Glutamatergic neuron (in vitro differentiated cells): ENCODE measurements at regions not wholly inside any gene's neighbourhood (a gene's known extent, or its start where the extent isn't known, plus 50 kb on each side); places are given as distances from the start of the nearest gene placed in this dataset.

Experiments used
- DNase-seq: peaks from one replicate; pipeline ENCODE4 v3.0.0; 2022
- H3K27ac Mint-ChIP-seq: one replicate; pipeline ENCODE4 v1.8.0; 2020; ENCODE audit warnings: mild to moderate bottlenecking, mixed read lengths, inconsistent platforms; ENCODE audit not compliant: unreplicated experiment
- H3K27me3 Mint-ChIP-seq: one replicate; pipeline ENCODE4 v1.8.0; 2020; ENCODE audit warnings: mild to moderate bottlenecking, moderate library complexity, mixed read lengths, inconsistent platforms; ENCODE audit not compliant: unreplicated experiment
- H3K36me3 Mint-ChIP-seq: one replicate; pipeline ENCODE4 v1.8.0; 2020; ENCODE audit warnings: mild to moderate bottlenecking, mixed read lengths, inconsistent platforms; ENCODE audit not compliant: unreplicated experiment
- H3K4me1 Mint-ChIP-seq: one replicate; pipeline ENCODE4 v1.8.0; 2020; ENCODE audit warnings: mild to moderate bottlenecking, low read depth, mixed read lengths, inconsistent platforms; ENCODE audit not compliant: unreplicated experiment
- H3K4me3 Mint-ChIP-seq: one replicate; pipeline ENCODE4 v1.8.0; 2020; ENCODE audit warnings: mild to moderate bottlenecking, mixed read lengths, inconsistent platforms; ENCODE audit not compliant: unreplicated experiment
- H3K9me3 Mint-ChIP-seq: one replicate; pipeline ENCODE4 v1.8.0; 2020; ENCODE audit warnings: mild to moderate bottlenecking, moderate library complexity, mixed read lengths, inconsistent platforms; ENCODE audit not compliant: unreplicated experiment
- CTCF ChIP-seq: fragments of 200-600 bp; sonication (generic); IDR thresholded peaks from one replicate; pipeline ENCODE4 v1.5.0; 2021; ENCODE audit not compliant: partially characterized antibody, unreplicated experiment

GRCh38 chr20:42003380-42003779 is 385.2 kb upstream of the CHD6 start:
- H3K4me3 Mint-ChIP-seq, result no peak overlapping the region
- H3K27me3 Mint-ChIP-seq, result no peaks in the 10 kb centered on the region
- H3K9me3 Mint-ChIP-seq, result peaks cover 3% of the 10 kb centered on the region
- no peak for TF ChIP-seq CTCF
- H3K4me1 Mint-ChIP-seq, result no peaks in the 10 kb centered on the region
- no peaks in the 10 kb centered on the region for H3K36me3 Mint-ChIP-seq
- DNase-seq, result no peak
- H3K27ac Mint-ChIP-seq, result no peak overlapping the region

GRCh38 chr20:41998539-41999341 is 380.6 kb upstream of the CHD6 start:
- H3K27ac Mint-ChIP-seq, result no peak overlapping the region
- no peak overlapping the region for H3K4me3 Mint-ChIP-seq
- H3K4me1 Mint-ChIP-seq, result no peaks in the 10 kb centered on the region
- peaks cover 5% of the 10 kb centered on the region for H3K9me3 Mint-ChIP-seq
- H3K36me3 Mint-ChIP-seq, result no peaks in the 10 kb centered on the region
- TF ChIP-seq CTCF, result no peak
- H3K27me3 Mint-ChIP-seq, result no peaks in the 10 kb centered on the region
- DNase-seq, result no peak

- Mint-ChIP-seq H3K4me1 (no peaks in the 10 kb centered on the region), H3K9me3 (peaks cover 5% of the 10 kb centered on the region), H3K4me3 (no peak overlapping the region), H3K27me3 (no peaks in the 10 kb centered on the region), H3K27ac (no peak overlapping the region), H3K36me3 (no peaks in the 10 kb centered on the region)
- DNase-seq, result no peak
- TF ChIP-seq CTCF, result no peak
These were observed 378.8 kb upstream of the CHD6 start for GRCh38 chr20:41996951-41997350.

- Mint-ChIP-seq H3K27ac (no peak overlapping the region), H3K4me3 (no peak overlapping the region), H3K36me3 (peaks cover 2% of the 10 kb centered on the region), H3K9me3 (peaks cover 1% of the 10 kb centered on the region), H3K4me1 (no peaks in the 10 kb centered on the region), H3K27me3 (peaks cover 2% of the 10 kb centered on the region)
- no peak for TF ChIP-seq CTCF
- DNase-seq, result no peak
These were observed 374.3 kb upstream of the CHD6 start for GRCh38 chr20:41992481-41992880.

- peaks cover 2% of the 10 kb centered on the region for H3K27me3 Mint-ChIP-seq
- peaks cover 1% of the 10 kb centered on the region for H3K9me3 Mint-ChIP-seq
- no peak overlapping the region for H3K4me3 Mint-ChIP-seq
- H3K27ac Mint-ChIP-seq, result no peak overlapping the region
- H3K4me1 Mint-ChIP-seq, result no peaks in the 10 kb centered on the region
- peaks cover 3% of the 10 kb centered on the region for H3K36me3 Mint-ChIP-seq
- DNase-seq, result no peak
- no peak for TF ChIP-seq CTCF
These were observed 373.2 kb upstream of the CHD6 start for GRCh38 chr20:41991412-41991811.
